HL-60 (cell line): ENCODE measurements at regions not wholly inside any gene's neighbourhood (a gene's known extent, or its start where the extent isn't known, plus 50 kb on each side); places are given as distances from the start of the nearest gene placed in this dataset.

Experiments
- DNase-seq, 2 experiments: peaks; one replicate each; pipeline ENCODE4 v3.0.0-alpha.2; 2010 to 2020; ENCODE audit warnings: low read depth in 1 of 2, low spot score in 1 of 2
- H3K27ac ChIP-seq: fragments of 250-450 bp; sonication (Bioruptor Pico); replicated peaks from 2 replicates; pipeline ENCODE4 v1.5.1; 2020; ENCODE audit warnings: mild to moderate bottlenecking, moderate library complexity
- H3K27me3 ChIP-seq: fragments of 250-450 bp; sonication (Bioruptor Pico); 2 replicates; pipeline ENCODE4 v1.5.1; 2021; ENCODE audit warnings: mild to moderate bottlenecking, moderate library complexity; ENCODE audit not compliant: insufficient read depth, poor library complexity, severe bottlenecking
- H3K4me3 ChIP-seq: replicated peaks from 2 replicates; pipeline ENCODE4 v1.5.1; 2011; ENCODE audit warnings: mild to moderate bottlenecking, control low read depth, low read length; ENCODE audit not compliant: insufficient read depth
- CTCF ChIP-seq: IDR thresholded peaks from one replicate; pipeline ENCODE4 v1.5.1; 2011; ENCODE audit warnings: low read length, control low read depth, inconsistent platforms; ENCODE audit not compliant: insufficient read depth
- GABPA ChIP-seq: IDR thresholded peaks from 2 replicates; pipeline ENCODE4 v1.6.1; 2012; ENCODE audit warnings: low read depth
- POLR2AphosphoS5 ChIP-seq: IDR thresholded peaks from 2 replicates; pipeline ENCODE4 v1.6.1; 2012; ENCODE audit warnings: low read depth
- SPI1 ChIP-seq: IDR thresholded peaks from 2 replicates; pipeline ENCODE4 v1.6.1; 2012; ENCODE audit warnings: low read depth, mild to moderate bottlenecking, borderline replicate concordance
- TF ChIP-seq, protein P1 (sequence below): IDR thresholded peaks from 2 replicates; pipeline ENCODE4 v1.6.1; 2012; ENCODE audit warnings: low read depth; ENCODE audit not compliant: insufficient replicate concordance

DNA sequence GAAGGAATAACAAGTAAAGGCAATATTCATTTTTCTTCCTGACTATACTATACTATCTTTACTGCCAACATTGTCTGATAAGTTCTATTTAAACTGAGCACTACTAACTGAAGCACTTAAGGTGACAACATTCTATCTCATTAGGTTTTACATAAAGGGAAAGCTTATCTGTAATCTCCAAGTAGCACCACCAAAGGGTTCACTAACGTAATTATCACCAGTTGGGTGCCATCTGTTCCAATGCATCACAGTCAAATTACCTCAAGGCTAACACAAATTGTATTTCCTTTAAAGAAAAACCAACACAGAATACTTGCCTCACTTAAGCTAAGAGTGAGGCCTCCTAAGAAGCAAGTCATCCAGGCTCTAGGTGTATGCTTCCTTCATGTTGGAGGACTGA lies 453.8 kb downstream of the RAP2B start:
- no peaks in the 10 kb centered on the region for H3K27me3 ChIP-seq
- no peak overlapping the region for H3K4me3 ChIP-seq
- TF ChIP-seq GABPA = no peak
- TF ChIP-seq POLR2AphosphoS5 = no peak
- TF ChIP-seq, protein P1, sequence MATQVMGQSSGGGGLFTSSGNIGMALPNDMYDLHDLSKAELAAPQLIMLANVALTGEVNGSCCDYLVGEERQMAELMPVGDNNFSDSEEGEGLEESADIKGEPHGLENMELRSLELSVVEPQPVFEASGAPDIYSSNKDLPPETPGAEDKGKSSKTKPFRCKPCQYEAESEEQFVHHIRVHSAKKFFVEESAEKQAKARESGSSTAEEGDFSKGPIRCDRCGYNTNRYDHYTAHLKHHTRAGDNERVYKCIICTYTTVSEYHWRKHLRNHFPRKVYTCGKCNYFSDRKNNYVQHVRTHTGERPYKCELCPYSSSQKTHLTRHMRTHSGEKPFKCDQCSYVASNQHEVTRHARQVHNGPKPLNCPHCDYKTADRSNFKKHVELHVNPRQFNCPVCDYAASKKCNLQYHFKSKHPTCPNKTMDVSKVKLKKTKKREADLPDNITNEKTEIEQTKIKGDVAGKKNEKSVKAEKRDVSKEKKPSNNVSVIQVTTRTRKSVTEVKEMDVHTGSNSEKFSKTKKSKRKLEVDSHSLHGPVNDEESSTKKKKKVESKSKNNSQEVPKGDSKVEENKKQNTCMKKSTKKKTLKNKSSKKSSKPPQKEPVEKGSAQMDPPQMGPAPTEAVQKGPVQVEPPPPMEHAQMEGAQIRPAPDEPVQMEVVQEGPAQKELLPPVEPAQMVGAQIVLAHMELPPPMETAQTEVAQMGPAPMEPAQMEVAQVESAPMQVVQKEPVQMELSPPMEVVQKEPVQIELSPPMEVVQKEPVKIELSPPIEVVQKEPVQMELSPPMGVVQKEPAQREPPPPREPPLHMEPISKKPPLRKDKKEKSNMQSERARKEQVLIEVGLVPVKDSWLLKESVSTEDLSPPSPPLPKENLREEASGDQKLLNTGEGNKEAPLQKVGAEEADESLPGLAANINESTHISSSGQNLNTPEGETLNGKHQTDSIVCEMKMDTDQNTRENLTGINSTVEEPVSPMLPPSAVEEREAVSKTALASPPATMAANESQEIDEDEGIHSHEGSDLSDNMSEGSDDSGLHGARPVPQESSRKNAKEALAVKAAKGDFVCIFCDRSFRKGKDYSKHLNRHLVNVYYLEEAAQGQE = no peak
- no peak for TF ChIP-seq CTCF
- TF ChIP-seq SPI1 = no peak
- H3K27ac ChIP-seq = no peak overlapping the region
- DNase-seq = no peak

- TF ChIP-seq SPI1 (no peak), POLR2AphosphoS5 (no peak), GABPA (no peak), CTCF (no peak)
- TF ChIP-seq, protein P1 = no peak
- no peak overlapping the region for H3K27ac ChIP-seq
- no peak overlapping the region for H3K4me3 ChIP-seq
- H3K27me3 ChIP-seq = no peaks in the 10 kb centered on the region
- DNase-seq = no peak
These were observed 455.4 kb downstream of the RAP2B start for GRCh38 chr3:153617463-153617862.

GRCh38 chr3:153618176-153618575 lies 456.1 kb downstream of the RAP2B start:
- Histone ChIP-seq H3K27ac (no peak overlapping the region), H3K4me3 (no peak overlapping the region), H3K27me3 (no peaks in the 10 kb centered on the region)
- TF ChIP-seq, protein P1 = no peak
- TF ChIP-seq CTCF = no peak
- no peak for TF ChIP-seq POLR2AphosphoS5
- no peak for TF ChIP-seq GABPA
- TF ChIP-seq SPI1 = no peak
- DNase-seq = no peak
